ENCODE measurements at regions not wholly inside any gene's neighbourhood (a gene's known extent, or its start where the extent isn't known, plus 50 kb on each side); places are given as distances from the start of the nearest gene placed in this dataset.

DNA sequence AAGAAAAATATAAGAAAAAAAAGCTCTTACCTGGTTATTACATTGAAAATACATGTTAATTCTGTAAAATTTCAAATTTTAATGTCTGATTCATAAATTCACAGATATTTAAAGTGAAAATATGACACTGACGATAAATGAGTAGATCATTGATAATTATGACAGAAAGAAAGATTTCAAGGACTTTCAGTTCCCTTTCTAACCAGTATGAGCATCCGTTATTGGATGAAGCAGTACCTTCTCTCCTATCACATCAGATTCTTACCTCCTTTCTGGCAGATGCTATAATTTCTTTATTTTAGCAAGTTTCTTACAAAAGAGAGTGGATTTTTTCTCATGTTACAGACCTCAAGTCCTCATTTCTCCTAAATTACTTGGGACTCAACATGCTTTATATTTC lies 847.3 kb downstream of the JRKL start:
- Histone ChIP-seq H3K9me3 (ENCODE audit: low read length) (no peaks in the 10 kb centered on the region), H3K4me3 (ENCODE audit: low read length) (no peak overlapping the region), H3F3A (ENCODE audit: low read length, unreplicated experiment) (no peaks in the 10 kb centered on the region), H3K79me2 (ENCODE audit: low read length) (no peaks in the 10 kb centered on the region), H3K27ac (ENCODE audit: low read length) (no peak overlapping the region), H3K27me3 (ENCODE audit: low read length) (no peaks in the 10 kb centered on the region), H3K9ac (ENCODE audit: low read length) (no peak overlapping the region), H3K4me2 (ENCODE audit: low read length) (no peak overlapping the region), H3K9me2 (replicated peaks; ENCODE audit: low read length) (no peaks in the 10 kb centered on the region), H3K36me3 (ENCODE audit: low read depth, low read length) (no peaks in the 10 kb centered on the region), H4K20me1 (ENCODE audit: low read length) (no peaks in the 10 kb centered on the region), H2AFZ (ENCODE audit: low read length) (no peak overlapping the region), H3K4me1 (ENCODE audit: insufficient read depth, low read length) (no peaks in the 10 kb centered on the region)
- no TSS peak for BruUV-seq (replicated peaks)
- ChIA-PET CTCF (no interaction called here), POLR2A (ENCODE audit: unreplicated experiment) (no interaction called here)
- DNase-seq, result no peak
- ATAC-seq, result no peak
- no peak for TF ChIP-seq EZH2 (IDR thresholded peaks at IDR 0.05; ENCODE audit: low read length, unreplicated experiment)
- TF ChIP-seq EZH2phosphoT487 (IDR thresholded peaks at IDR 0.05; ENCODE audit: borderline replicate concordance, low read length), result no peak
- TF ChIP-seq, protein P1, sequence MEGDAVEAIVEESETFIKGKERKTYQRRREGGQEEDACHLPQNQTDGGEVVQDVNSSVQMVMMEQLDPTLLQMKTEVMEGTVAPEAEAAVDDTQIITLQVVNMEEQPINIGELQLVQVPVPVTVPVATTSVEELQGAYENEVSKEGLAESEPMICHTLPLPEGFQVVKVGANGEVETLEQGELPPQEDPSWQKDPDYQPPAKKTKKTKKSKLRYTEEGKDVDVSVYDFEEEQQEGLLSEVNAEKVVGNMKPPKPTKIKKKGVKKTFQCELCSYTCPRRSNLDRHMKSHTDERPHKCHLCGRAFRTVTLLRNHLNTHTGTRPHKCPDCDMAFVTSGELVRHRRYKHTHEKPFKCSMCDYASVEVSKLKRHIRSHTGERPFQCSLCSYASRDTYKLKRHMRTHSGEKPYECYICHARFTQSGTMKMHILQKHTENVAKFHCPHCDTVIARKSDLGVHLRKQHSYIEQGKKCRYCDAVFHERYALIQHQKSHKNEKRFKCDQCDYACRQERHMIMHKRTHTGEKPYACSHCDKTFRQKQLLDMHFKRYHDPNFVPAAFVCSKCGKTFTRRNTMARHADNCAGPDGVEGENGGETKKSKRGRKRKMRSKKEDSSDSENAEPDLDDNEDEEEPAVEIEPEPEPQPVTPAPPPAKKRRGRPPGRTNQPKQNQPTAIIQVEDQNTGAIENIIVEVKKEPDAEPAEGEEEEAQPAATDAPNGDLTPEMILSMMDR (conservative IDR thresholded peaks at IDR 0.05; ENCODE audit: low read depth, low read length), result no peak
- intact Hi-C loops (cut with micrococcal nuclease), result no loop called here

DNA sequence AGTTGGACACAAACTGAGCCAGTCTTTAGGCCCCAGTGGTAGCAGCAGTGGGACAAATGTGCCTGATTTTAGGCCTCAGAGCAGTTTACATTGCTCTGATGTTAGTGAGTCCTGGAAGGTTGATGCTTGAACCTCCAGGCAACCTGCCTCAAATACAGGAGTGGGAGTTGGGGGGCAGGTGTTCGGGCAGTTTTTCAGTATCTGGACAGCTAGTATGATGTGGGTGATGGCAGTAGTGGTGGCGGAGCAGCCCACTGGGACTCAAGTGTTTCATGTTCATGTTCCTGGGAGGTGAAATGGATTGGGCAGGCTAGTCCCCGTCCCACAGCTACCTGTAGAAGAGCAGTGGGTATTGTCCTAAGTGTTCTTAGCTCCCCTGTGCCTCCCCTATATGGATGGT lies 857.8 kb downstream of the JRKL start:
- Histone ChIP-seq H4K20me1 (ENCODE audit: low read length) (no peaks in the 10 kb centered on the region), H3K4me1 (ENCODE audit: insufficient read depth, low read length) (no peaks in the 10 kb centered on the region), H3K9me3 (ENCODE audit: low read length) (peaks cover 14% of the 10 kb centered on the region), H3K4me2 (ENCODE audit: low read length) (no peak overlapping the region), H3K4me3 (ENCODE audit: low read length) (no peak overlapping the region), H3K36me3 (ENCODE audit: low read depth, low read length) (no peaks in the 10 kb centered on the region), H3K9me2 (replicated peaks; ENCODE audit: low read length) (no peaks in the 10 kb centered on the region), H3F3A (ENCODE audit: low read length, unreplicated experiment) (no peaks in the 10 kb centered on the region), H3K27me3 (ENCODE audit: low read length) (no peaks in the 10 kb centered on the region), H3K9ac (ENCODE audit: low read length) (no peak overlapping the region), H2AFZ (ENCODE audit: low read length) (no peak overlapping the region), H3K27ac (ENCODE audit: low read length) (no peak overlapping the region), H3K79me2 (ENCODE audit: low read length) (no peaks in the 10 kb centered on the region)
- DNase-seq (no peak), ATAC-seq (no peak)
- no TSS peak for BruUV-seq (replicated peaks)
- TF ChIP-seq EZH2phosphoT487 (IDR thresholded peaks at IDR 0.05; ENCODE audit: borderline replicate concordance, low read length) (no peak), EZH2 (IDR thresholded peaks at IDR 0.05; ENCODE audit: low read length, unreplicated experiment) (no peak)
- TF ChIP-seq, protein P1 (conservative IDR thresholded peaks at IDR 0.05; ENCODE audit: low read depth, low read length), result no peak
- intact Hi-C loops (cut with micrococcal nuclease), result no loop called here
- ChIA-PET CTCF (no interaction called here), POLR2A (ENCODE audit: unreplicated experiment) (no interaction called here)

DNA sequence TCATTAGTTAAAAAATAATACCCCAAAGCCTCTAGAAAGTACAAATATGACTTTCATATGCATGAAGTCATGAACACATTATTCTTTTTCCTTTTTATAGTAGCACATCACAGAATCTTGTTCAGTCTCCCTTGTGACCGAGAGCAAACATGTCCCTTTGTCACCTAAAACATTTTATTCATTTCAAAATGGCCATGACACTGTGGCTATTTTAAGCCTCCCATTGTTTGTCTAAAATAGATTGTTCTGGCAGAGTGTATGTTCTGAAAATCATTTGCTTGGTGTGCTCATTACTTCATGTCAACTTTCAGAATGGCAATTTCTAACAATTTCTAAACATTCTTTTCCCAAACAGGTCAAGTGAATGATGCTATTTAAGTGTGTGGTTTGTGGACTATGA lies 865.0 kb downstream of the JRKL start:
- peaks cover 3% of the 10 kb centered on the region; the same call in 1 of the 2 replicates for H3K9me3 ChIP-seq (ENCODE audit: low read length)
- ChIA-PET POLR2A (ENCODE audit: unreplicated experiment) (no interaction called here), CTCF (no interaction called here)
- no peaks in the 10 kb centered on the region for H3K27me3 ChIP-seq (ENCODE audit: low read length)
- H3K9ac ChIP-seq (ENCODE audit: low read length), result no peak overlapping the region
- intact Hi-C loops (cut with micrococcal nuclease), result no loop called here
- H3K36me3 ChIP-seq (ENCODE audit: low read depth, low read length), result no peaks in the 10 kb centered on the region
- H4K20me1 ChIP-seq (ENCODE audit: low read length), result no peaks in the 10 kb centered on the region
- no peak overlapping the region for H3K4me3 ChIP-seq (ENCODE audit: low read length)
- no peak for ATAC-seq
- no peaks in the 10 kb centered on the region for H3K79me2 ChIP-seq (ENCODE audit: low read length)
- H3K9me2 ChIP-seq (replicated peaks; ENCODE audit: low read length), result no peaks in the 10 kb centered on the region
- H3F3A ChIP-seq (ENCODE audit: low read length, unreplicated experiment), result no peaks in the 10 kb centered on the region
- no TSS peak for BruUV-seq (replicated peaks)
- no peak for DNase-seq
- H3K4me2 ChIP-seq (ENCODE audit: low read length), result no peak overlapping the region
- H3K4me1 ChIP-seq (ENCODE audit: insufficient read depth, low read length), result no peaks in the 10 kb centered on the region
- TF ChIP-seq EZH2phosphoT487 (IDR thresholded peaks at IDR 0.05; ENCODE audit: borderline replicate concordance, low read length) (no peak), EZH2 (IDR thresholded peaks at IDR 0.05; ENCODE audit: low read length, unreplicated experiment) (no peak)
- TF ChIP-seq, protein P1 (conservative IDR thresholded peaks at IDR 0.05; ENCODE audit: low read depth, low read length), result no peak
- H2AFZ ChIP-seq (ENCODE audit: low read length), result no peak overlapping the region
- no peak overlapping the region for H3K27ac ChIP-seq (ENCODE audit: low read length)
